ENCODE measurements at regions not wholly inside any gene's neighbourhood (a gene's known extent, or its start where the extent isn't known, plus 50 kb on each side); places are given as distances from the start of the nearest gene placed in this dataset.
"Not testable (repeated sequence)": the region's sequence is repeated elsewhere in the genome, so short reads cannot be mapped to it uniquely, and the experiment has no call there.

GRCh38 chr6:27662769-27663168, 189.9 kb upstream of the ZNF184 start:
- Histone ChIP-seq H3K4me3 (no peak overlapping the region), H3K27me3 (peaks cover 11 to 68% (median 36%) of the 10 kb centered on the region in 7 donors), H3K27ac (no peak overlapping the region), H3K4me1 (peaks cover 0 to 6% (median 0%) of the 10 kb centered on the region in 9 donors), H3K9me3 (peaks cover 0 to 4% (median 0%) of the 10 kb centered on the region in 11 donors), H3K36me3 (no peaks in the 10 kb centered on the region)
- DNase-seq, result no peak
- WGBS, 2 donors, result 25 to 48% methylated on average over 1 of the region's 1 CpG
- intact Hi-C loops (cut with DNase I), result no loop called here
- TF ChIP-seq CTCF (IDR thresholded peaks at IDR 0.05), result no peak
- ATAC-seq, result no peak

- intact Hi-C loops (cut with DNase I); H3K4me3 ChIP-seq; H3K9me3 ChIP-seq; H3K36me3 ChIP-seq; ATAC-seq; H3K4me1 ChIP-seq; DNase-seq; H3K27ac ChIP-seq: not testable (repeated sequence)
- H3K27me3 ChIP-seq, result peaks cover 5 to 66% (median 30%) of the 10 kb centered on the region in 7 donors
- WGBS, 2 donors, result 93 to 97% methylated on average over 5 of the region's 5 CpGs
These were observed 189.3 kb upstream of the ZNF184 start for GRCh38 chr6:27662212-27662611.

GRCh38 chr6:27653143-27653825, 180.4 kb upstream of the ZNF184 start:
- DNase-seq; H3K4me3 ChIP-seq; ATAC-seq; H3K4me1 ChIP-seq; intact Hi-C loops (cut with DNase I); H3K27ac ChIP-seq; H3K36me3 ChIP-seq: not testable (repeated sequence)
- WGBS, 2 donors, result 19 to 42% methylated on average over 39 to 60 of the region's 60 CpGs
- peaks cover 0 to 11% (median 0%) of the 10 kb centered on the region in 11 donors for H3K9me3 ChIP-seq
- H3K27me3 ChIP-seq, result peaks cover 0 to 75% (median 56%) of the 10 kb centered on the region in 7 donors

- no peaks in the 10 kb centered on the region for H3K4me1 ChIP-seq
- WGBS, 2 donors, result 12 to 17% methylated on average over 7 of the region's 7 CpGs
- no peaks in the 10 kb centered on the region for H3K36me3 ChIP-seq
- no peak for ATAC-seq
- H3K27ac ChIP-seq, result no peak overlapping the region
- intact Hi-C loops (cut with DNase I), result no loop called here
- H3K9me3 ChIP-seq, result peaks cover 0 to 11% (median 0%) of the 10 kb centered on the region in 11 donors
- no peak overlapping the region for H3K4me3 ChIP-seq
- TF ChIP-seq CTCF (IDR thresholded peaks at IDR 0.05), result no peak
- peaks cover 0 to 83% (median 58%) of the 10 kb centered on the region in 7 donors for H3K27me3 ChIP-seq
- no peak for DNase-seq
These were observed 178.4 kb upstream of the ZNF184 start for GRCh38 chr6:27651371-27651732.

- Histone ChIP-seq H3K27ac (no peak overlapping the region), H3K27me3 (peaks cover 0 to 83% (median 60%) of the 10 kb centered on the region in 7 donors), H3K36me3 (no peaks in the 10 kb centered on the region), H3K4me3 (no peak overlapping the region), H3K4me1 (no peaks in the 10 kb centered on the region), H3K9me3 (peaks cover 0 to 11% (median 0%) of the 10 kb centered on the region in 11 donors)
- ATAC-seq (no peak), DNase-seq (no peak)
- no peak for TF ChIP-seq CTCF (IDR thresholded peaks at IDR 0.05)
- intact Hi-C loops (cut with DNase I), result no loop called here
- WGBS, 2 donors, result 4% methylated on average over 17 of the region's 17 CpGs
These were observed 177.9 kb upstream of the ZNF184 start for GRCh38 chr6:27650620-27651370.

Measured in heart right ventricle (tissue), 16 donors.